Gastroesophageal sphincter (tissue), 4 donors: ENCODE measurements at regions not wholly inside any gene's neighbourhood (a gene's known extent, or its start where the extent isn't known, plus 50 kb on each side); places are given as distances from the start of the nearest gene placed in this dataset.

Source experiments
- ATAC-seq: fragments of 150-250 bp; one replicate; pipeline ENCODE4 v1.9.1; 2016; ENCODE audit warnings: mild to moderate bottlenecking, moderate library complexity
- H3K27ac ChIP-seq, 4 donors: fragments of 200-600 bp; sonication (generic) in 3 of 4; 1 replicate in 3 of 4; 2 replicates in 1 of 4; pipeline ENCODE4 v1.5.1; 2016 to 2019
- H3K27me3 ChIP-seq: fragments of 200-600 bp; sonication (generic); one replicate; pipeline ENCODE4 v1.5.1; 2019
- H3K36me3 ChIP-seq, 2 donors: fragments of 200-600 bp; sonication (generic); one replicate each; pipeline ENCODE4 v1.5.1; 2019; ENCODE audit warnings: control low read depth in 1 of 2
- H3K4me1 ChIP-seq, 3 donors: fragments of 200-600 bp; sonication (generic); 1 replicate in 2 of 3; 2 replicates in 1 of 3; pipeline ENCODE4 v1.5.1; 2016 to 2019; ENCODE audit warnings: control low read depth in 2 of 3
- H3K4me3 ChIP-seq, 2 donors: fragments of 200-600 bp; sonication (generic); one replicate each; pipeline ENCODE4 v1.5.1; 2019; ENCODE audit warnings: mild to moderate bottlenecking in 1 of 2, moderate library complexity in 1 of 2
- H3K9me3 ChIP-seq, 3 donors: fragments of 200-600 bp; sonication (generic); one replicate each; pipeline ENCODE4 v1.5.1; 2017 to 2019; ENCODE audit warnings: control low read depth in 2 of 3
- CTCF ChIP-seq, 4 experiments: fragments of 200-600 bp in 2 of 4; fragments of 450-650 bp in 2 of 4; sonication (generic) in 1 of 4; IDR thresholded peaks; one replicate each; pipeline ENCODE4 v1.5.1; 2017 to 2019; ENCODE audit warnings: antibody characterized with exemption in 4 of 4, mild to moderate bottlenecking in 2 of 4, moderate library complexity in 2 of 4
- EP300 ChIP-seq: sonication (generic); formaldehyde crosslinking; IDR thresholded peaks from one replicate; pipeline ENCODE4 v1.6.1; 2017; ENCODE audit warnings: antibody characterized with exemption, mild to moderate bottlenecking
- POLR2A ChIP-seq, 2 donors: fragments of 450-650 bp; IDR thresholded peaks; one replicate each; pipeline ENCODE4 v1.6.1; 2017; ENCODE audit warnings: antibody characterized with exemption in 2 of 2, mild to moderate bottlenecking in 2 of 2, moderate library complexity in 1 of 2
- POLR2AphosphoS5 ChIP-seq: sonication (generic); formaldehyde crosslinking; IDR thresholded peaks from one replicate; pipeline ENCODE4 v1.6.1; 2017; ENCODE audit warnings: antibody characterized with exemption
- WGBS, 2 donors: methylation state at CpG; one replicate each; pipeline ENCODE4 v1.1.5; 2018; ENCODE audit warnings: low coverage in 1 of 2; 5-methylcytosine and 5-hydroxymethylcytosine counted together

- TF ChIP-seq POLR2A (IDR thresholded peaks at IDR 0.05) (no peak), CTCF (IDR thresholded peaks at IDR 0.05) (no peak), EP300 (no peak), POLR2AphosphoS5 (no peak)
- H3K27me3 ChIP-seq, result no peaks in the 10 kb centered on the region
- H3K4me1 ChIP-seq, result no peaks in the 10 kb centered on the region
- H3K27ac ChIP-seq, result no peak overlapping the region
- H3K9me3 ChIP-seq, result no peaks in the 10 kb centered on the region
- WGBS, 2 donors, result 35 to 100% methylated on average over 1 to 3 of the region's 7 CpGs
- ATAC-seq, result no peak
- no peaks in the 10 kb centered on the region for H3K36me3 ChIP-seq
- no peak overlapping the region for H3K4me3 ChIP-seq
Measured at GRCh38 chrX:9320940-9321339, 143.9 kb upstream of the TBL1X start.

- Histone ChIP-seq H3K27ac (no peak overlapping the region), H3K4me1 (no peaks in the 10 kb centered on the region), H3K36me3 (no peaks in the 10 kb centered on the region), H3K27me3 (no peaks in the 10 kb centered on the region), H3K9me3 (no peaks in the 10 kb centered on the region), H3K4me3 (no peak overlapping the region)
- ATAC-seq, result no peak
- 89 to 90% methylated on average over 2 to 3 of the region's 3 CpGs for WGBS, 2 donors
- TF ChIP-seq POLR2AphosphoS5 (no peak), CTCF (IDR thresholded peaks at IDR 0.05) (no peak), EP300 (no peak), POLR2A (IDR thresholded peaks at IDR 0.05) (no peak)
Measured at GRCh38 chrX:9324676-9325075, 140.2 kb upstream of the TBL1X start.

GRCh38 chrX:9326369-9326768 lies 138.5 kb upstream of the TBL1X start:
- TF ChIP-seq CTCF (IDR thresholded peaks at IDR 0.05) (no peak), EP300 (no peak), POLR2AphosphoS5 (no peak), POLR2A (IDR thresholded peaks at IDR 0.05) (no peak)
- Histone ChIP-seq H3K27ac (no peak overlapping the region), H3K9me3 (no peaks in the 10 kb centered on the region), H3K4me3 (no peak overlapping the region), H3K4me1 (no peaks in the 10 kb centered on the region), H3K27me3 (no peaks in the 10 kb centered on the region), H3K36me3 (no peaks in the 10 kb centered on the region)
- ATAC-seq, result no peak
- 95% methylated on average over 4 of the region's 6 CpGs; no CpG with 5 or more reads in 1 of the 2 donors for WGBS, 2 donors

- H3K36me3 ChIP-seq, result no peaks in the 10 kb centered on the region
- TF ChIP-seq POLR2AphosphoS5 (no peak), POLR2A (IDR thresholded peaks at IDR 0.05) (no peak), CTCF (IDR thresholded peaks at IDR 0.05) (no peak)
- H3K4me3 ChIP-seq, result no peak overlapping the region
- 93% methylated on average over 3 of the region's 6 CpGs; no CpG with 5 or more reads in 1 of the 2 donors for WGBS, 2 donors
- no peak for ATAC-seq
- H3K27me3 ChIP-seq, result no peaks in the 10 kb centered on the region
- H3K4me1 ChIP-seq, result no peaks in the 10 kb centered on the region
- no peak overlapping the region for H3K27ac ChIP-seq
- no peaks in the 10 kb centered on the region for H3K9me3 ChIP-seq
Measured at GRCh38 chrX:9327086-9327746, 137.6 kb upstream of the TBL1X start.

- Histone ChIP-seq H3K4me1 (no peaks in the 10 kb centered on the region), H3K36me3 (no peaks in the 10 kb centered on the region), H3K27ac (no peak overlapping the region), H3K27me3 (no peaks in the 10 kb centered on the region), H3K4me3 (no peak overlapping the region), H3K9me3 (no peaks in the 10 kb centered on the region)
- ATAC-seq, result no peak
- TF ChIP-seq CTCF (IDR thresholded peaks at IDR 0.05) (no peak), POLR2A (IDR thresholded peaks at IDR 0.05) (no peak), EP300 (no peak), POLR2AphosphoS5 (no peak)
- 61% methylated on average over 5 of the region's 5 CpGs; no CpG with 5 or more reads in 1 of the 2 donors for WGBS, 2 donors
Measured at GRCh38 chrX:9327747-9328145, 137.1 kb upstream of the TBL1X start.
